ENCODE measurements at regions not wholly inside any gene's neighbourhood (a gene's known extent, or its start where the extent isn't known, plus 50 kb on each side); places are given as distances from the start of the nearest gene placed in this dataset.

DNA sequence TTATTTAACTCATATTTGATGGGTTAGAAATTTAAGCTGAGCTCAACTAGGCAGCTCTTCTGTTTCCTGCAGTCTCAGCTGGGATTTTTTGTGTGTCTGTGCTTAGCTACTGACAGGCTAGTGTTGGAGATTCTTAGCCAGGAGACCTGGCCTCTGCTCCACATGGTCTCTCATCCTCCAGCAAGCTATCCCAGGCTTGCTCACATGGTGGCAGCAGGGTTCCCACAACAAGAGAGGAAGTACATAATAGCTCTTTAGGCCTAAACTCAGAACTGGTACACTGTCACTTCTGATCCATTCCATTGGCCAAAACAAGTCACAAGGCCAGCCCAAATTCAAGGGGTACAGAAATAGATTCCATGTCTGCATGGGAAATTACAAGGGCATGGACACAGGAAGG lies 406.2 kb downstream of the SUCLA2 start:
- Histone ChIP-seq H3K4me3 (ENCODE audit: control insufficient read depth in 2 of 3, extremely low read depth in 1 of 3, insufficient read depth in 2 of 3, low read depth in 1 of 3, low read length in 3 of 3) (no peak overlapping the region), H3K9ac (ENCODE audit: control insufficient read depth, extremely low read depth, insufficient read depth, low read length) (no peak overlapping the region), H3K4me1 (ENCODE audit: control insufficient read depth, extremely low read depth, insufficient read depth, low read length) (no peaks in the 10 kb centered on the region), H4K20me1 (ENCODE audit: control insufficient read depth, extremely low read depth, insufficient read depth, low read length) (no peaks in the 10 kb centered on the region), H3K9me1 (ENCODE audit: control insufficient read depth, extremely low read depth, insufficient read depth, low read length) (no peaks in the 10 kb centered on the region), H3K4me2 (ENCODE audit: control insufficient read depth, extremely low read depth, insufficient read depth, low read depth, low read length) (no peak overlapping the region), H3K79me2 (ENCODE audit: control insufficient read depth, insufficient read depth, low read length) (no peaks in the 10 kb centered on the region), H2AFZ (ENCODE audit: control insufficient read depth, low read length) (no peak overlapping the region), H3K9me3 (ENCODE audit: control insufficient read depth, low read depth, low read length) (no peaks in the 10 kb centered on the region), H3K27me3 (ENCODE audit: control insufficient read depth, extremely low read depth, insufficient read depth, low read length) (no peaks in the 10 kb centered on the region), H3K27ac (ENCODE audit: control insufficient read depth, insufficient read depth, low read length) (no peak overlapping the region), H3K36me3 (ENCODE audit: control insufficient read depth in 2 of 2, extremely low read depth in 1 of 2, insufficient read depth in 2 of 2, low read length in 2 of 2) (no peaks in the 10 kb centered on the region)
- DNase-seq (ENCODE audit: low read depth, low spot score) (no peak), FAIRE-seq (no peak)
- TF ChIP-seq, protein P1, sequence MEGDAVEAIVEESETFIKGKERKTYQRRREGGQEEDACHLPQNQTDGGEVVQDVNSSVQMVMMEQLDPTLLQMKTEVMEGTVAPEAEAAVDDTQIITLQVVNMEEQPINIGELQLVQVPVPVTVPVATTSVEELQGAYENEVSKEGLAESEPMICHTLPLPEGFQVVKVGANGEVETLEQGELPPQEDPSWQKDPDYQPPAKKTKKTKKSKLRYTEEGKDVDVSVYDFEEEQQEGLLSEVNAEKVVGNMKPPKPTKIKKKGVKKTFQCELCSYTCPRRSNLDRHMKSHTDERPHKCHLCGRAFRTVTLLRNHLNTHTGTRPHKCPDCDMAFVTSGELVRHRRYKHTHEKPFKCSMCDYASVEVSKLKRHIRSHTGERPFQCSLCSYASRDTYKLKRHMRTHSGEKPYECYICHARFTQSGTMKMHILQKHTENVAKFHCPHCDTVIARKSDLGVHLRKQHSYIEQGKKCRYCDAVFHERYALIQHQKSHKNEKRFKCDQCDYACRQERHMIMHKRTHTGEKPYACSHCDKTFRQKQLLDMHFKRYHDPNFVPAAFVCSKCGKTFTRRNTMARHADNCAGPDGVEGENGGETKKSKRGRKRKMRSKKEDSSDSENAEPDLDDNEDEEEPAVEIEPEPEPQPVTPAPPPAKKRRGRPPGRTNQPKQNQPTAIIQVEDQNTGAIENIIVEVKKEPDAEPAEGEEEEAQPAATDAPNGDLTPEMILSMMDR (optimal IDR thresholded peaks at IDR 0.05 in 1 of 3, IDR thresholded peaks at IDR 0.05 in 1 of 3, conservative IDR thresholded peaks at IDR 0.05 in 1 of 3; ENCODE audit: extremely low read depth in 1 of 3, insufficient read depth in 2 of 3, low read length in 3 of 3): peak; percentile 26 to 44 (median 38)
- TF ChIP-seq EZH2 (IDR thresholded peaks at IDR 0.05; ENCODE audit: low read length): no peak
- dilution Hi-C loops (cut with MboI; ENCODE audit: extremely low pct_ligation_motif_present, low sequenced_read_pairs): no loop called here

DNA sequence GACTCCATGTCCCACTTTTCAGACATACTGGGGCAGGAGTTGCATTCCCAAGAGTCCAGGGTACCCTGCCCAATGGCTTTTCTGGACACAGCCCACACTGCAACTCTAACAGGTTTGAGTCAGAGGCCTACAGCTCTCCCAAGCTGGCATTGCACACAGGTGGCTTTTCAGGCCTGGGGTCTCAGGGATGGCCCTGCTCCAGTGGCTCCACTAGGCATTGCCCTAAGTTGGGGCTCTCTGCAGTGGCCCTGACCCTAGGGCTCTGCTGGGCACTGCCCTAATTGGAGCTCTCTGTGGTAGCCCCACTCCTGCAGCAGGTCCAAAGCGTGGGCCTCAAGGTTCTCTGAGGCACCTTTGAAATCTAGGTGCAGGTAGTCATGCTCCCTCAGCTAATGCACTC lies 408.8 kb downstream of the SUCLA2 start:
- H3K4me3 ChIP-seq (ENCODE audit: control insufficient read depth in 2 of 3, extremely low read depth in 1 of 3, insufficient read depth in 2 of 3, low read depth in 1 of 3, low read length in 3 of 3): no peak overlapping the region
- TF ChIP-seq EZH2 (IDR thresholded peaks at IDR 0.05; ENCODE audit: low read length): no peak
- TF ChIP-seq, protein P1 (optimal IDR thresholded peaks at IDR 0.05 in 1 of 3, IDR thresholded peaks at IDR 0.05 in 1 of 3, conservative IDR thresholded peaks at IDR 0.05 in 1 of 3; ENCODE audit: extremely low read depth in 1 of 3, insufficient read depth in 2 of 3, low read length in 3 of 3): no peak
- H3K27me3 ChIP-seq (ENCODE audit: control insufficient read depth, extremely low read depth, insufficient read depth, low read length): no peaks in the 10 kb centered on the region
- no peak overlapping the region for H3K4me2 ChIP-seq (ENCODE audit: control insufficient read depth, extremely low read depth, insufficient read depth, low read depth, low read length)
- no peaks in the 10 kb centered on the region for H3K36me3 ChIP-seq (ENCODE audit: control insufficient read depth in 2 of 2, extremely low read depth in 1 of 2, insufficient read depth in 2 of 2, low read length in 2 of 2)
- FAIRE-seq (no peak), DNase-seq (ENCODE audit: low read depth, low spot score) (no peak)
- dilution Hi-C loops (cut with MboI; ENCODE audit: extremely low pct_ligation_motif_present, low sequenced_read_pairs): no loop called here
- H3K27ac ChIP-seq (ENCODE audit: control insufficient read depth, insufficient read depth, low read length): no peak overlapping the region
- no peaks in the 10 kb centered on the region for H3K9me1 ChIP-seq (ENCODE audit: control insufficient read depth, extremely low read depth, insufficient read depth, low read length)
- no peaks in the 10 kb centered on the region for H3K9me3 ChIP-seq (ENCODE audit: control insufficient read depth, low read depth, low read length)
- H3K4me1 ChIP-seq (ENCODE audit: control insufficient read depth, extremely low read depth, insufficient read depth, low read length): no peaks in the 10 kb centered on the region
- H4K20me1 ChIP-seq (ENCODE audit: control insufficient read depth, extremely low read depth, insufficient read depth, low read length): no peaks in the 10 kb centered on the region
- no peak overlapping the region for H3K9ac ChIP-seq (ENCODE audit: control insufficient read depth, extremely low read depth, insufficient read depth, low read length)
- H2AFZ ChIP-seq (ENCODE audit: control insufficient read depth, low read length): no peak overlapping the region
- no peaks in the 10 kb centered on the region for H3K79me2 ChIP-seq (ENCODE audit: control insufficient read depth, insufficient read depth, low read length)
